Liver (tissue), 8 donors: ENCODE measurements at regions not wholly inside any gene's neighbourhood (a gene's known extent, or its start where the extent isn't known, plus 50 kb on each side); places are given as distances from the start of the nearest gene placed in this dataset.

ENCODE experiments used
- DNase-seq: peaks from one replicate; pipeline ENCODE4 v3.0.0-alpha.2; 2017; ENCODE audit warnings: low spot score
- H3K27ac ChIP-seq, 2 donors: one replicate each; pipeline ENCODE4 v1.7.0; 2013; ENCODE audit warnings: inconsistent platforms in 2 of 2, low read length in 2 of 2, control low read depth in 1 of 2, low read depth in 1 of 2, mild to moderate bottlenecking in 1 of 2
- H3K27me3 ChIP-seq, 4 donors: one replicate each; pipeline versions ENCODE4 v1.6.1 to v1.7.0; 2013; ENCODE audit warnings: low read length in 3 of 4, inconsistent platforms in 1 of 4, mild to moderate bottlenecking in 1 of 4, moderate library complexity in 1 of 4; ENCODE audit not compliant: control insufficient read depth in 4 of 4, insufficient read depth in 4 of 4
- H3K36me3 ChIP-seq, 4 donors: one replicate each; pipeline versions ENCODE4 v1.6.1 to v1.7.0; 2013; ENCODE audit warnings: low read length in 3 of 4, mild to moderate bottlenecking in 3 of 4, low read depth in 1 of 4, moderate library complexity in 1 of 4; ENCODE audit not compliant: control insufficient read depth in 4 of 4, insufficient read depth in 3 of 4
- H3K4me1 ChIP-seq, 4 donors: one replicate each; pipeline versions ENCODE4 v1.6.1 to v1.7.0; 2013; ENCODE audit warnings: low read length in 3 of 4, mild to moderate bottlenecking in 3 of 4, moderate library complexity in 1 of 4; ENCODE audit not compliant: control insufficient read depth in 4 of 4, insufficient read depth in 4 of 4
- H3K4me3 ChIP-seq, 3 donors: one replicate each; pipeline versions ENCODE4 v1.6.1 to v1.7.0; 2013; ENCODE audit warnings: low read length in 3 of 3, control low read depth in 1 of 3, low read depth in 1 of 3, mild to moderate bottlenecking in 1 of 3
- H3K9ac ChIP-seq, 2 donors: one replicate each; pipeline ENCODE4 v1.7.0; 2013; ENCODE audit warnings: low read length in 2 of 2, mild to moderate bottlenecking in 2 of 2, moderate library complexity in 2 of 2, control low read depth in 1 of 2, low read depth in 1 of 2
- H3K9me3 ChIP-seq, 4 donors: one replicate each; pipeline versions ENCODE4 v1.6.1 to v1.7.0; 2013; ENCODE audit warnings: low read length in 3 of 4; ENCODE audit not compliant: control insufficient read depth in 4 of 4
- EGR1 ChIP-seq, 2 donors: IDR thresholded peaks; 2 replicates each; pipeline ENCODE4 v1.6.1; 2016 to 2018; ENCODE audit warnings: antibody characterized with exemption in 2 of 2, low read depth in 2 of 2
- FOXA1 ChIP-seq: IDR thresholded peaks from 2 replicates; pipeline ENCODE4 v1.6.1; 2016; ENCODE audit warnings: antibody characterized with exemption
- FOXA2 ChIP-seq: IDR thresholded peaks from 2 replicates; pipeline ENCODE4 v1.6.1; 2016; ENCODE audit warnings: antibody characterized with exemption
- GABPA ChIP-seq, 2 donors: IDR thresholded peaks in 1 of 2; conservative IDR thresholded peaks in 1 of 2; 2 replicates each; pipeline ENCODE4 v1.6.1; 2016; ENCODE audit warnings: antibody characterized with exemption in 2 of 2, mild to moderate bottlenecking in 1 of 2, moderate library complexity in 1 of 2
- HNF4G ChIP-seq: IDR thresholded peaks from 2 replicates; pipeline ENCODE4 v1.6.1; 2016; ENCODE audit warnings: antibody characterized with exemption
- JUND ChIP-seq, 2 donors: IDR thresholded peaks; 2 replicates each; pipeline ENCODE4 v1.6.1; 2016; ENCODE audit warnings: antibody characterized with exemption in 2 of 2
- NR2F2 ChIP-seq: IDR thresholded peaks from 2 replicates; pipeline ENCODE4 v1.6.1; 2016; ENCODE audit warnings: antibody characterized with exemption
- RAD21 ChIP-seq, 2 donors: IDR thresholded peaks; 2 replicates each; pipeline ENCODE4 v1.6.1; 2016; ENCODE audit warnings: antibody characterized with exemption in 2 of 2, mild to moderate bottlenecking in 2 of 2
- RXRA ChIP-seq, 2 donors: IDR thresholded peaks; 2 replicates each; pipeline ENCODE4 v1.6.1; 2017 to 2018; ENCODE audit warnings: antibody characterized with exemption in 2 of 2, mild to moderate bottlenecking in 1 of 2
- SP1 ChIP-seq: IDR thresholded peaks from 2 replicates; pipeline ENCODE4 v1.6.1; 2018; ENCODE audit warnings: antibody characterized with exemption, mild to moderate bottlenecking
- TAF1 ChIP-seq: conservative IDR thresholded peaks from 2 replicates; pipeline ENCODE4 v1.6.1; 2016; ENCODE audit warnings: antibody characterized with exemption, mild to moderate bottlenecking
- YY1 ChIP-seq: IDR thresholded peaks from 2 replicates; pipeline ENCODE4 v1.6.1; 2016; ENCODE audit warnings: antibody characterized with exemption, mild to moderate bottlenecking
- ZBTB33 ChIP-seq: IDR thresholded peaks from 2 replicates; pipeline ENCODE4 v1.6.1; 2016; ENCODE audit warnings: antibody characterized with exemption
- WGBS: extraction: QIAGEN DNeasy Blood & Tissue Kit; methylation state at CpG from one replicate; pipeline ENCODE4 v1.1.7; 2013; 5-methylcytosine and 5-hydroxymethylcytosine counted together
- TF ChIP-seq, protein P1 (sequence below): IDR thresholded peaks from 2 replicates; pipeline ENCODE4 v1.6.1; 2016; ENCODE audit warnings: antibody characterized with exemption
- TF ChIP-seq, protein P2 (sequence below): IDR thresholded peaks from 2 replicates; pipeline ENCODE4 v1.6.1; 2016; ENCODE audit warnings: antibody characterized with exemption, mild to moderate bottlenecking
- TF ChIP-seq, protein P3 (sequence below): fragments of 150-350 bp; IDR thresholded peaks from 2 replicates; pipeline ENCODE4 v1.5.1; 2017; ENCODE audit warnings: improper control_type of control experiment, low read depth, low read length; ENCODE audit not compliant: missing input control
- TF ChIP-seq, protein P4 (sequence below): IDR thresholded peaks from 2 replicates; pipeline ENCODE4 v1.6.1; 2016; ENCODE audit warnings: antibody characterized with exemption
- donor health status: healthy.
- donor health status: healthy.
- donor health status: healthy.
- donor health status: healthy.
- donor health status: healthy.

DNA sequence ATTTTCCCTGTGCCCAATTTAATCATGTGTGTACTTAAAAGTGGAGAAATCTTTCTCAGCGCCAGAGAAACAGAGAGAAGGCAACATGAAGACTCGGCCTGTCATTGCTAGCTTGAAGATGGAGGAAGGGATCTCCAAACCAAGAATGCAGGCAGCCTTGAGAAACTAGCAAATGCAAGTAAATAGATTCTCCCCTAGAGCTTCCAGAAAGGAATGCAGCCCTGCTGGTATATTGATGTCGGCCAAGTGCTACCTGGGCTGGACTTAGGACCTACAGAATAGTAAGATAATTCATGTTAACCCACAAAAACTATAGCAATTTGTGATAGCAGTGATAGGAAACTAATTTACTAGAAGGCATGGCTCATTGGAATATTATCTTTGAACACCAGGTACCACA is 150.9 kb upstream of the ABI3BP start (continued):
- no peak for TF ChIP-seq ZBTB33

GRCh38 chr3:101143012-101143411 is 149.8 kb upstream of the ABI3BP start:
- Histone ChIP-seq H3K9me3 (no peaks in the 10 kb centered on the region), H3K27me3 (no peaks in the 10 kb centered on the region), H3K27ac (no peak overlapping the region), H3K9ac (no peak overlapping the region), H3K4me3 (no peak overlapping the region), H3K4me1 (no peaks in the 10 kb centered on the region), H3K36me3 (no peaks in the 10 kb centered on the region)
- DNase-seq, result no peak
- 86% methylated on average over 3 of the region's 3 CpGs for WGBS
- TF ChIP-seq, protein P1, sequence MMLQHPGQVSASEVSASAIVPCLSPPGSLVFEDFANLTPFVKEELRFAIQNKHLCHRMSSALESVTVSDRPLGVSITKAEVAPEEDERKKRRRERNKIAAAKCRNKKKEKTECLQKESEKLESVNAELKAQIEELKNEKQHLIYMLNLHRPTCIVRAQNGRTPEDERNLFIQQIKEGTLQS, result no peak
- TF ChIP-seq RXRA (IDR thresholded peaks at IDR 0.05) (no peak), HNF4G (no peak), TAF1 (no peak), YY1 (no peak), JUND (IDR thresholded peaks at IDR 0.05) (no peak), GABPA (IDR thresholded peaks at IDR 0.05 in 1 of 2, conservative IDR thresholded peaks at IDR 0.05 in 1 of 2) (no peak)
- TF ChIP-seq, protein P2, sequence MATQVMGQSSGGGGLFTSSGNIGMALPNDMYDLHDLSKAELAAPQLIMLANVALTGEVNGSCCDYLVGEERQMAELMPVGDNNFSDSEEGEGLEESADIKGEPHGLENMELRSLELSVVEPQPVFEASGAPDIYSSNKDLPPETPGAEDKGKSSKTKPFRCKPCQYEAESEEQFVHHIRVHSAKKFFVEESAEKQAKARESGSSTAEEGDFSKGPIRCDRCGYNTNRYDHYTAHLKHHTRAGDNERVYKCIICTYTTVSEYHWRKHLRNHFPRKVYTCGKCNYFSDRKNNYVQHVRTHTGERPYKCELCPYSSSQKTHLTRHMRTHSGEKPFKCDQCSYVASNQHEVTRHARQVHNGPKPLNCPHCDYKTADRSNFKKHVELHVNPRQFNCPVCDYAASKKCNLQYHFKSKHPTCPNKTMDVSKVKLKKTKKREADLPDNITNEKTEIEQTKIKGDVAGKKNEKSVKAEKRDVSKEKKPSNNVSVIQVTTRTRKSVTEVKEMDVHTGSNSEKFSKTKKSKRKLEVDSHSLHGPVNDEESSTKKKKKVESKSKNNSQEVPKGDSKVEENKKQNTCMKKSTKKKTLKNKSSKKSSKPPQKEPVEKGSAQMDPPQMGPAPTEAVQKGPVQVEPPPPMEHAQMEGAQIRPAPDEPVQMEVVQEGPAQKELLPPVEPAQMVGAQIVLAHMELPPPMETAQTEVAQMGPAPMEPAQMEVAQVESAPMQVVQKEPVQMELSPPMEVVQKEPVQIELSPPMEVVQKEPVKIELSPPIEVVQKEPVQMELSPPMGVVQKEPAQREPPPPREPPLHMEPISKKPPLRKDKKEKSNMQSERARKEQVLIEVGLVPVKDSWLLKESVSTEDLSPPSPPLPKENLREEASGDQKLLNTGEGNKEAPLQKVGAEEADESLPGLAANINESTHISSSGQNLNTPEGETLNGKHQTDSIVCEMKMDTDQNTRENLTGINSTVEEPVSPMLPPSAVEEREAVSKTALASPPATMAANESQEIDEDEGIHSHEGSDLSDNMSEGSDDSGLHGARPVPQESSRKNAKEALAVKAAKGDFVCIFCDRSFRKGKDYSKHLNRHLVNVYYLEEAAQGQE, result no peak

- H3K4me1 ChIP-seq, result no peaks in the 10 kb centered on the region
- TF ChIP-seq FOXA2 (no peak), ZBTB33 (no peak), HNF4G (no peak), FOXA1 (no peak), YY1 (no peak), NR2F2 (no peak), RAD21 (IDR thresholded peaks at IDR 0.05) (no peak), SP1 (no peak), RXRA (IDR thresholded peaks at IDR 0.05) (no peak), EGR1 (IDR thresholded peaks at IDR 0.05; ENCODE audit: low read depth in 2 of 2) (no peak), JUND (IDR thresholded peaks at IDR 0.05) (no peak)
- TF ChIP-seq, protein P2, result no peak
- TF ChIP-seq, protein P1, result no peak
- TF ChIP-seq, protein P3, sequence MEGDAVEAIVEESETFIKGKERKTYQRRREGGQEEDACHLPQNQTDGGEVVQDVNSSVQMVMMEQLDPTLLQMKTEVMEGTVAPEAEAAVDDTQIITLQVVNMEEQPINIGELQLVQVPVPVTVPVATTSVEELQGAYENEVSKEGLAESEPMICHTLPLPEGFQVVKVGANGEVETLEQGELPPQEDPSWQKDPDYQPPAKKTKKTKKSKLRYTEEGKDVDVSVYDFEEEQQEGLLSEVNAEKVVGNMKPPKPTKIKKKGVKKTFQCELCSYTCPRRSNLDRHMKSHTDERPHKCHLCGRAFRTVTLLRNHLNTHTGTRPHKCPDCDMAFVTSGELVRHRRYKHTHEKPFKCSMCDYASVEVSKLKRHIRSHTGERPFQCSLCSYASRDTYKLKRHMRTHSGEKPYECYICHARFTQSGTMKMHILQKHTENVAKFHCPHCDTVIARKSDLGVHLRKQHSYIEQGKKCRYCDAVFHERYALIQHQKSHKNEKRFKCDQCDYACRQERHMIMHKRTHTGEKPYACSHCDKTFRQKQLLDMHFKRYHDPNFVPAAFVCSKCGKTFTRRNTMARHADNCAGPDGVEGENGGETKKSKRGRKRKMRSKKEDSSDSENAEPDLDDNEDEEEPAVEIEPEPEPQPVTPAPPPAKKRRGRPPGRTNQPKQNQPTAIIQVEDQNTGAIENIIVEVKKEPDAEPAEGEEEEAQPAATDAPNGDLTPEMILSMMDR, result no peak
- TF ChIP-seq, protein P4, sequence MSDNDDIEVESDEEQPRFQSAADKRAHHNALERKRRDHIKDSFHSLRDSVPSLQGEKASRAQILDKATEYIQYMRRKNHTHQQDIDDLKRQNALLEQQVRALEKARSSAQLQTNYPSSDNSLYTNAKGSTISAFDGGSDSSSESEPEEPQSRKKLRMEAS, result no peak
Measured at GRCh38 chr3:101142160-101142559, 148.9 kb upstream of the ABI3BP start.

More at GRCh38 chr3:101142160-101142559, 148.9 kb upstream of the ABI3BP start:
- Histone ChIP-seq H3K9ac (no peak overlapping the region), H3K4me3 (no peak overlapping the region), H3K27me3 (no peaks in the 10 kb centered on the region), H3K36me3 (no peaks in the 10 kb centered on the region), H3K27ac (no peak overlapping the region), H3K9me3 (no peaks in the 10 kb centered on the region)
- WGBS, result 65% methylated on average over 2 of the region's 2 CpGs
- DNase-seq, result no peak
